AG04450 (cell line): ENCODE measurements at regions not wholly inside any gene's neighbourhood (a gene's known extent, or its start where the extent isn't known, plus 50 kb on each side); places are given as distances from the start of the nearest gene placed in this dataset.

Source experiments
- CTCF ChIA-PET: fragments of 300-600, 350-600 bp; formaldehyde crosslinking; extraction: SDS; loops from one replicate; lab custom pipeline; 2022; ENCODE audit warnings: antibody characterized with exemption, inconsistent platforms; lab: Charles Lee
- POLR2A ChIA-PET: fragments of 350-600 bp; formaldehyde crosslinking; extraction: SDS; loops from one replicate; lab custom pipeline; 2021; ENCODE audit warnings: antibody characterized with exemption, inconsistent platforms; lab: Yijun Ruan, JAX
- DNase-seq: peaks from one replicate; pipeline ENCODE4 v3.0.0-alpha.2; 2011; ENCODE audit warnings: low read depth, low spot score
- H3K27ac ChIP-seq: one replicate; pipeline ENCODE4 v1.5.1; 2012; ENCODE audit warnings: low read depth, low read length, control low read depth
- H3K27me3 ChIP-seq: one replicate; pipeline ENCODE4 v1.6.0; 2012; ENCODE audit warnings: low read length; ENCODE audit not compliant: control insufficient read depth, insufficient read depth
- H3K4me3 ChIP-seq: 2 replicates; pipeline ENCODE4 v1.5.1; 2011; ENCODE audit warnings: mild to moderate bottlenecking, low read depth, low read length, control low read depth
- H3K9me3 ChIP-seq: 2 replicates; pipeline ENCODE4 v1.5.1; 2012; ENCODE audit warnings: low read length; ENCODE audit not compliant: control insufficient read depth, insufficient read depth
- CTCF ChIP-seq: IDR thresholded peaks from 2 replicates; pipeline ENCODE4 v1.5.1; 2011; ENCODE audit warnings: low read depth, low read length, control low read depth, inconsistent platforms

- ChIA-PET CTCF (no interaction called here), POLR2A (no interaction called here)
- no peak overlapping the region for H3K4me3 ChIP-seq
- no peaks in the 10 kb centered on the region for H3K27me3 ChIP-seq
- no peak for DNase-seq
- no peak overlapping the region for H3K27ac ChIP-seq
- no peak for TF ChIP-seq CTCF
- no peaks in the 10 kb centered on the region for H3K9me3 ChIP-seq
These were observed 557.2 kb upstream of the JAG1 start for GRCh38 chr20:11230999-11231398.

- Histone ChIP-seq H3K27me3 (no peaks in the 10 kb centered on the region), H3K27ac (no peak overlapping the region), H3K4me3 (no peak overlapping the region), H3K9me3 (no peaks in the 10 kb centered on the region)
- no peak for TF ChIP-seq CTCF
- ChIA-PET CTCF (no interaction called here), POLR2A (no interaction called here)
- DNase-seq: no peak
These were observed 558.2 kb upstream of the JAG1 start for GRCh38 chr20:11231742-11232648.

DNA sequence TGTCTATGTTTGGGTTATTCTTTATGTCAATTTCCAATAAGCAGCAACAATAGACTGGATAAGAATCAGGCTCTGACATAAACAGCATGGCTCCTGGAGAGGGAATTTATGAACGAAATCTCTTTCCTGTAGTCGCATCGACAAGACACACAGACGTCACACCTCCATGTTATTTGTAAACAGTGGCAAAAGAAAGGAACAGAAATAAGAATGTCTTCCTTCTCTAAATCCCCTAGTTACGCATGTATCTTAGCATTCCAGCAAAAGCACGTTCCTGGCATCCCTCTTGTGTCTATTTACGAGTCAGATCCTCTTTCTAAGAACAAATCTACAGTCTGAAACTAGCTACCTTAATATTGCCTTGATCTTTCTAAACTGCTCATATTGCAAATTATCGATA, 559.1 kb upstream of the JAG1 start:
- CTCF ChIA-PET: no interaction called here
- POLR2A ChIA-PET: no interaction called here
- Histone ChIP-seq H3K4me3 (no peak overlapping the region), H3K27me3 (no peaks in the 10 kb centered on the region), H3K27ac (no peak overlapping the region), H3K9me3 (no peaks in the 10 kb centered on the region)
- DNase-seq: no peak
- no peak for TF ChIP-seq CTCF

DNA sequence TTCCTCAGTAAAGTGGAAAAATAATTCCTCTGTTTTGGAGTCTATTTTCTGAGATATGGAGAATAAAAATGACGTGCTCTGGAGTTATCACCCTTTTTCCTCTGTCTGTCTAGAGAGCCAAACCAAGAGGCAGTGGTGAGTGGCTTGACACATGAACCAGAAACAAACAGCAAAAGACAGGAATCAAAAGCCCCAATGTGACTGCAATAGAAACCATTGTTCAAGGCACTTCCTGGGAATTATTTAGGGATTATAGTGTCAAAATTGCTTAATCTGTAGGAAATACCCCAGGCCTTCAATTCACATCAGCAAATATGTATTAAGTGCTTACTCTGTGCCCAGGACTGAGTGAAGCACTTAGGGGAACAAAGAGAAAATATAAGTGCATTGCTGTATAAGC, 560.4 kb upstream of the JAG1 start:
- TF ChIP-seq CTCF: no peak
- no peak for DNase-seq
- ChIA-PET CTCF (no interaction called here), POLR2A (no interaction called here)
- no peak overlapping the region for H3K4me3 ChIP-seq
- H3K9me3 ChIP-seq: no peaks in the 10 kb centered on the region
- no peaks in the 10 kb centered on the region for H3K27me3 ChIP-seq
- no peak overlapping the region for H3K27ac ChIP-seq

DNA sequence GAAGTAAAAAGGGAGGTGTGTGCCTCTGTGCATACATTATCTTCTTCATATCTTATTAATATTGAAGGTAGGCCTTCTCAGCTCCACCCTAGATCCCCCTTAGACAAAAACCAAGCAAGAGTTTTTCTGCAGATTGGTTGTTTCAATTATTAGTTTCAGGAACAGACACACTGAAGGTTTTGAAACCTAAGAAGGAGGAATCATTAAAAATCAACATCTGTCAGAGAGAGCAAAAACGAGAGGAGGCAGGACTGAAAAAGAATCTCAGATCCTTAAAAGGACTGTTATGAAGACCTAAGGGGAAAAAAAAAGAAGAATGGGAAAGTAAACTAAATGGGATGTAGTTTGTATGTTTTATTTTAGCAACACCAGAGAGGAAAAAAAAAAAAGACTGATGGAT, 560.8 kb upstream of the JAG1 start:
- Histone ChIP-seq H3K4me3 (no peak overlapping the region), H3K9me3 (no peaks in the 10 kb centered on the region), H3K27ac (no peak overlapping the region), H3K27me3 (no peaks in the 10 kb centered on the region)
- ChIA-PET CTCF (interaction anchor here (0.9 kb wide), 1 partner anchor 29 kb away, joined by 3 read pairs; no protein-coding TSS in a partner anchor), POLR2A (no interaction called here)
- TF ChIP-seq CTCF: no peak
- no peak for DNase-seq
